ENCODE measurements at regions not wholly inside any gene's neighbourhood (a gene's known extent, or its start where the extent isn't known, plus 50 kb on each side); places are given as distances from the start of the nearest gene placed in this dataset.

DNA sequence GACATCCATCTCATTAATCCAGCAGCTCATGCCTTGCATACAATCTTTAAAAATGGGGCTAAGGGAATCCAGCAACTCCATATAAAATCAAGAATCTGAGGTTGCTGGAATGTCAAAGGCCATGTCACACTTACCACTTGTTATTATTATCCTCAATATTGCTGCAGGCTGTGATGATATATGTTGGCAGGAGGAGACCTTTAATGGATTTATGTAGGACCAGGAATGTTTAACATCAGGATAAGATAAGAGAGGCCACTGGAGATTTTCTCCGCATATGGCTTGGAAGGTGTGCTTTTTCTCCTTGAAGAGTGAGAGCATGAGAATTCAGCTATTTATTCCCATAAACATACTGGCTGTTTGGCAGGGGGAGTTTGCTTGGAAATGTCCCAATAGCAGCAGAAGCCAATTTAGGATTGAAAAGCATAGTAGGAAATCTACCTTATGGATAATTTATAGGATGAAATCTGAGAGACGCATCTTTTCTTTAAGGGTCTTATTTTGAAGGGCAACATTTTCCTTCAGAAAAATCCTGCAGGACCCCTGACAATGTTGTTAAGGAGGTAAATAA lies 481.4 kb downstream of the AGTPBP1 start:
- DNase-seq (ENCODE audit: low spot score), result no peak

GRCh38 chr9:85258823-85259370 lies 482.9 kb downstream of the AGTPBP1 start:
- DNase-seq (ENCODE audit: low spot score), result peak; percentile 79

DNA sequence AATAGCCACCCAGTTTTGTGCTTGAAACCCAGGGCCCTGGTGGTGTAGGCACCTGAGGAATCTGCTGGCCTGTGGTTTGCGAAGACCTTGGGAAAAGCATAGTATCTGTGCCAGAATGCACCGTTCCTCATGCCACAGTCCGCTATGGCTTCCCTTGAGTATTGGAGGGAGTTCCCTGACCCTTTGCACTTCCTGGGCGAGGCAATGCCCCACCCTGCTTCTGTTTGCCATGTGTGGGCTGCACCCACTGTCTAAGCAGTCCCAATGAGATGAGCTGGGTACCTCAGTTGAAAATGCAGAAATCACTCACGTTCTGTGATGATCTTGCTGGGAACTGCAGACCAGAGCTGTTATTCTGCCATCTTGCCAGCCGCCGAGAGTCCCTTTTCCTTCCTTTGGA lies 483.5 kb downstream of the AGTPBP1 start:
- DNase-seq (ENCODE audit: low spot score), result no peak

DNA sequence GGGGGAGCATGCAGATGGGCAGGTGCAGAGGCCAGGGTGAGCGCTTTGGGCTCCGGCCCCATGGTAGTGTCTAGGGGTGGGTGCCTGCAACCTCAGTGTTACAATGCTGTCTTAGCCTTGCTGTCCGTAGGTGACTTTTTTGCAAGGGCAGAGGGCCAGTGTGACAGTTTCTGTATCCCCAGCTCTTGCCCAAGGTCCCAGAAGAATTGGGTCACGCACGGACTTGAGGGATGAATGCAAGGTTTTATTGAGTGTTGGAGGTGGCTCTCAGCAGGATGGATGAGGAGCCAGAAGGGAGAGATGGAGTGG lies 492.5 kb downstream of the AGTPBP1 start:
- no peak for DNase-seq (ENCODE audit: low spot score)

DNA sequence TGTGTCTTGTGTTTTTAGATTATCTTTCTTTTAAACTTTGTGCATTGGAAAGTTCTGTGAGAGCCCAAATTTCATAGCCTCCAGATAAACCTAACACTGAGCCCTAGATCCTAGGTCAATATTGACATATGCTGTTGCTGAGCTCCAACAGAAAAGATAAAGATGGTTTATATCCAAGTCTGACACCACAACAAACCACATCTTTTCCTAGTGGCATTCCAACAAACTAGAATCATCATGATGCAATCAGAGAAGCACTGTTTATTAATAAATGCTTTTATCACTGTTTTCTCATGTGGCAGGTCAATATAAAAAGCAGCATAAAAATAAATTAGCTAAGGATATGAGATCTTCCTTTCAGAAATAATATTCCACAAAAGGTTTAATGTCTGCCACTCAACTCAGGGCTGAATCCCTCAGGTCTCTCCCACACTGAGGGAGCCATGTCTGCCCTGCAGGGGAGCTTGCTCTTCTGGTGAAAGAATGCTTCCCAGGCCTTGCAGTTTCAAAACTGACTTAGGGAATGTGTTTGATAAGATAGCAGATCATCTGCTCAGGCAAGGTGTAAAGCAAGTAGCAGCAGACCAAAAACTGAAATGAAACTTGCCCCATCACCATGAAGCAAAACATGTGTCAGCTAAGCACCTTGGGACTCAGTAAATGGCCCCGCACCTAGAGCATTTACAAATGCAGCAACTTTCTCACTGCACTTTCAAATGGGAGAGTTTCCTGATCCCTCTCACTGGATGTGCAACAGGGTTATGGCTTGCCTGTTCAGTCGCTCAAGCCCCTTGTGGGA lies 493.0 kb downstream of the AGTPBP1 start:
- peak; percentile 76 for DNase-seq (ENCODE audit: low spot score)

DNA sequence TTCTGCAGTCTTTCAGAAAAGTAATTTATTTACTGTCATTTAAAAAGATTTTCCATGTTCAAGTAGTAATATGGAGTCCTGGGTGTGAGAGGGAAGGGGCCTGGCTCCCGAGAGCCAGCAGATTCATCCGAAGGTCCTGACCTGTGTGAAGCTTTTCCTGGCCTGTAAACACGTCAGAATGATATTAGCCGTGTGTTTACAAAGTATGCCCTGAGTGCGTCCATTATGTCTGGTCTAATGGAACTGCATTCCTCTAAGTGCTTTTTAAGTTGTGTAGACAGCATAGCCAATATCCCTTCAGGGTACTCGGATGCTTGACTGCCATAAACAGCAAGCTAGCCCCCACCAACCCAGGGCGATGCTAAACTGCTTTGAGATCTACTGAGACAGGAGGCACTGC lies 495.2 kb downstream of the AGTPBP1 start:
- no peak for DNase-seq (ENCODE audit: low spot score)

- no peak for DNase-seq (ENCODE audit: low spot score)
Observed at GRCh38 chr9:85244856-85245255, 496.9 kb downstream of the AGTPBP1 start.

DNA sequence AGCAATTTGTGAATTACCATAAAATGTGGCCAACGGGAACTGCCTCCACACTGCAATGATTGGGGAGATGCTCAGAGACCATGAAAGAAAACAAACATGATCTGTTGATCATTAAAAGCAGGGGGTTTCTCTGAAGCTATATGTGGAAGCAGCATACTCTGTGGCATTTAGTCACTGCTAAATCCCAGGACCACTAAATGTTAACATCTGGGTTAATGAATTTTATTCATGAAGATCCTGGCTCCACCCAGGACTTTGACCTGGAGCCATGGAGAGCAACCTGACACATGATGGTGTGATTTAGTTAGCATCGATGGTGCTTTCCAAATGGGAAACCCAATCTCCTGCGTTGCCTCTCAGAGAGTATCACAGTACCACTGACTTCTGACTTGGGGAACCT lies 497.8 kb downstream of the AGTPBP1 start:
- no peak for DNase-seq (ENCODE audit: low spot score)

DNA sequence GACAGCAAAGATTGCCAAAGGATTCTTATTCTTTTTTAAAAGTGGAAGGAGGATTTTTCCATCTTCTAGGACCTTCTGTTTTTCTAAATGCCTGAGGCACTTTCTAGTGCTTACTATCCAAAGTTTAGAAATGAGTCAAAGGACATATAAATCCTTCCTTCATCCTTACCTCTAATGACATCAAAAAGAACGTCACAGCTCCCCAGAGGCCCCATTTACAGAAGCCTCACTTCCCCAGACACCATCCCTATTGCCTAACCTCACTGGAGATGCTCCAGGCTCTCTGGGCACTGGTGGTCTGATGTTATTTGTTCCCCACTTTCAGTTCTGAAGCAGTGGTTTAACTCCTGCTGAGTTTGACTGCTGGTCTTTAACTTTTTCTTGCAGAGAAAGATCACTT lies 504.3 kb downstream of the AGTPBP1 start:
- DNase-seq (ENCODE audit: low spot score), result no peak

- no peak for DNase-seq (ENCODE audit: low spot score)
Observed at GRCh38 chr9:85230081-85230480, 511.7 kb downstream of the AGTPBP1 start.

DNA sequence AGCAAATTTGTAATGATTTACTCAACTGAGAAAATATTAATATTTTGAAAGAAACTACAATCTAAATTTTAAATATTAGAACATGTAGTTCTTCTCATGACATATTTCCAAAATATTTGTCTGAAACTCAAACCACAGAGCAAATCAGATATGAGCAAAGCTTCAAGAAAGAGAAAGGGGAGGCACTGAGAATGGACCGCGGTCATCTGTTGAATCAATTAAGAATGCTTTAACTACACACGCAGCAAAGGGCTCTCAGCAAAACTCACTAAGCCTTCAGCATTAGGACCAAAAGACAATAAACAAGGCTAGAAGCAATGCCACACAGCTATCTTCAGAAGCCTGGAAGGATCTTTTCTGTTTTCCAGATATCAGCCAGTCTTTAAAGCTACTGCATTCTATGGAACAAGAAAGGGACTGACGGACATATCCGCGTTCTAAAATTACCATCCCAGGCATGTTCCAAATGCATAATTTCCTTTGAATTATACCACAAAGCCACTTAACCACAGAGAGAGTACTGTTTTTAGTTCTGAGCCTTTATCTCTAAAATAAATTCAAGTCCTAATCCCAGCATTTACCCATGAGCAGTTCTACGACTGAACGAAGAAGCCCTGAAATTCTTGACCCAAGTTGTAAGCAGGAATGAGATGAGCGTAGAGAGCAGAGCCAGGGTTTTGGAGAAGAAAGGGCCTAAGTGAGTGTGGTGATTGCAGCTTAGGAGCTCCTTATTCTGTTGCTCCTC lies 513.5 kb downstream of the AGTPBP1 start:
- no peak for DNase-seq (ENCODE audit: low spot score)

GRCh38 chr9:85225180-85225579 lies 516.6 kb downstream of the AGTPBP1 start:
- DNase-seq (ENCODE audit: low spot score), result peak; percentile 15

DNA sequence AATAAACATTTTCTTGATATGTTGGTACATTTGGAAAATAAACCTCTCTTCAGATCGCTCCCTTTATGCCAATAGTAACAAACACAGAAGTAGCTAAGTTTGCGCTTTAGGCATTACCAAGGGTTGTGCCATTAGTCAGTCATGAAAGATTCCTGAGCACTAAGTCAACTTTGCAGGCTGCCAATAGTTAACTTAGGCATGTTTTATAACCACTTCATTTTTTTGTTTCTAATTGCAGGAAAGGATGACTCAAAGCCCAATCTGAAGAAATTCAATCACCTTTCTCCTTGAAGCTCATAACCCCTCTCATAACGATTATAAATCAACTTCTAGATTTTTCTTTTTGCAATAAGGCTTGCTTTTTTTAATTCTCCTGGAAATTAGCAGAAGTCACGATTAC lies 517.0 kb downstream of the AGTPBP1 start:
- DNase-seq (ENCODE audit: low spot score), result peak; percentile 87

- DNase-seq (ENCODE audit: low spot score), result no peak
Observed at GRCh38 chr9:85224301-85224700, 517.5 kb downstream of the AGTPBP1 start.

DNA sequence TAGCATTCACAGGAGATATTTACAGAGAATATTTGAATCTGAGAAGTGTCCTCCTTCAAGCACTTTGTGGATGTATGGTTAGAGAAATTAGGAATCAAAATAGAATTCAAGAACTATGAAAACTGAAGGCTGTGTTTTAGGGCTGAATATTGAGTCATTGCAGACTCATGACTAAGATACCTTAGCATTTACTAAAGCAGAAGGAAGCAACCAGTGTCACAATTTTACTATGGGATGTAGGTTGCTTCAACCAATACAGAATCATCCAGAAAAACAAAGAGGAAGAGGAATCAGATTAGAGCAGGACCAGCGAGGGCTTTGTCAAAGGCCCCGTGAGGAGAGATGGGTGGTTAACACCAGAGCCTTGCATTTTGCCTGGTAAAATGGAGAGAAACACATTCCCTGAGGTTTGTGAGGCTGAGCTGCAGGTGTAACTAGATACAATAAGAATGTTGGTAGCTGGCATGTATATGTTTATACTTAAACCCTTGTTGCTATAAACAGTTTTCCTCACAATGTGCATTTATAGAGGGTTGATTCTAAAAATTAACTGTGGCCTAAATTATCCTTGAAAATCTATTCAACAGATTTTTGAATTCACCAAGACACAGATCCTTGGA lies 518.1 kb downstream of the AGTPBP1 start:
- DNase-seq (ENCODE audit: low spot score), result peak; percentile 67

GRCh38 chr9:85216601-85217000 lies 525.2 kb downstream of the AGTPBP1 start:
- no peak for DNase-seq (ENCODE audit: low spot score)

DNA sequence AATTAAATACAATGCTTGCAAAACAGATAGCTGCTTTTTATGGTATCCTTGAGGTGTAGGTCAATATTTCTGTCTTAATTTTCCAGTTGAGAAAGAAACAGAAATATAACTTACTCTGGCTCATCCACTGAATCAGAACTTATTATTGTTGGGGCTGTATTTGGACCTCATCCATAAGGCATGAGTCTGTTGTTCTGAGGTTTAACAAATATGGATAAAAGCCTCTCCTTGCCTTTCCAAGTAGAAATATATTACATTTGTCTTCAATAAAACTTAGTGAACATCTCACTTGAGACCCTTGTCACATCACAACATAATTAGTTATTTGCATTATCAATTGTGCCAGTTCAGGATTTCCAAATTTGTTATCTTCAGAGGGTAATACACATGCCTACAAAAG lies 525.8 kb downstream of the AGTPBP1 start:
- DNase-seq (ENCODE audit: low spot score), result no peak

DNA sequence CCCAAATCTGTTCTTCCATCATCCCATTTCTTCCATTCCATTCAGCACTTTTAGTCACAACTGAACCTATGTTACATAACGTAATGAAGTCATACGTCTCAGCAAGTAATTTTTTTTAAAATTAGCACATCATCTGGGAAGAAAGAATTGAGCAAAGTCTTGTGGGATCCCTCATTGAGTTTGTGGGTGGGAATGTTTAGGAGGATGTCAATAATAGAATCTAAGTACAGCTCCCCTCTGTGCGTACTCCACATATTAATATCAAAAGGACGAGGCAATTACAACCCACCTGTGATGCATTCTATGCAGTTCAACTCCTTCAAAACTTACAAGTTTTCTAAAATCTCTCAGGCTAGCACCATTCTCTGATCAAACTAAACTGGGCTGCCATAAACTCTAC lies 526.3 kb downstream of the AGTPBP1 start:
- no peak for DNase-seq (ENCODE audit: low spot score)

- peak; percentile 25 for DNase-seq (ENCODE audit: low spot score)
Observed at GRCh38 chr9:85213650-85214607, 527.8 kb downstream of the AGTPBP1 start.

GRCh38 chr9:85212887-85213286 lies 528.9 kb downstream of the AGTPBP1 start:
- peak; percentile 91 for DNase-seq (ENCODE audit: low spot score)

GRCh38 chr9:85212209-85212608 lies 529.5 kb downstream of the AGTPBP1 start:
- peak; percentile 88 for DNase-seq (ENCODE audit: low spot score)
